BJ (cell line): ENCODE measurements at regions not wholly inside any gene's neighbourhood (a gene's known extent, or its start where the extent isn't known, plus 50 kb on each side); places are given as distances from the start of the nearest gene placed in this dataset.
A peak's percentile ranks its signal among the peaks of the same experiment; 100 is the strongest.

Experiments
- CTCF ChIA-PET: fragments of 350-600 bp; formaldehyde crosslinking; extraction: SDS; loops from one replicate; lab custom pipeline; 2021; ENCODE audit warnings: antibody characterized with exemption, inconsistent platforms; lab: Yijun Ruan, JAX
- POLR2A ChIA-PET: fragments of 300-600 bp; sonication (Branson Sonifier 250); formaldehyde crosslinking; extraction: SDS; loops from one replicate; lab custom pipeline; 2021; ENCODE audit warnings: antibody characterized with exemption; lab: Charles Lee
- DNase-seq: peaks from one replicate; pipeline ENCODE4 v3.0.0-alpha.2; 2011; ENCODE audit warnings: low read depth
- H3K27me3 ChIP-seq: 2 replicates; pipeline ENCODE4 v1.6.0; 2011; ENCODE audit warnings: low read length; ENCODE audit not compliant: control insufficient read depth, insufficient read depth
- H3K36me3 ChIP-seq: 2 replicates; pipeline ENCODE4 v1.5.1; 2011; ENCODE audit warnings: low read length; ENCODE audit not compliant: control insufficient read depth, insufficient read depth
- H3K4me3 ChIP-seq: 2 replicates; pipeline ENCODE4 v1.5.1; 2011; ENCODE audit warnings: low read depth, mild to moderate bottlenecking, control low read depth, low read length
- TF ChIP-seq, protein P1 (sequence below): IDR thresholded peaks from 2 replicates; pipeline ENCODE4 v1.5.1; 2011; ENCODE audit warnings: low read depth, mild to moderate bottlenecking, control low read depth, inconsistent platforms, low read length, moderate library complexity; ENCODE audit not compliant: insufficient read depth

DNA sequence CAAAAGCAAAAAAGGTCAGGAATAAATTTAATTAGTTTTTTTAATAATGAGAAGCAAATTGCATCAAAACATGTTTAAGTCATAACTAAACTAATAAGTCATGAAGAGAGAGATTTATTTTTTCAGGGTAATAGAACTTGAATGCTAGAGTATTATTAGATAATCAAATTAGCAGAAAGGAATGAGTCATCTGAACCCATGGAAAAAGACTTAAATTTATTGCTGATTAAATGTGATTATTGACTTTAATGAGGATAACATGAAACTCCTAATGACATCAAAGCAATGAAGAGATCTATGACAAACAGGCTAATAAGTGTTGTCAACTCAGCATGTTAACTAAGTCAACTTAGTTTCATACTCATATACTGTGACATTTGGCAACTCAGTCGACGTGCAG, 264.2 kb downstream of the USP25 start:
- ChIA-PET CTCF (no interaction called here), POLR2A (no interaction called here)
- no peaks in the 10 kb centered on the region for H3K27me3 ChIP-seq
- TF ChIP-seq, protein P1, sequence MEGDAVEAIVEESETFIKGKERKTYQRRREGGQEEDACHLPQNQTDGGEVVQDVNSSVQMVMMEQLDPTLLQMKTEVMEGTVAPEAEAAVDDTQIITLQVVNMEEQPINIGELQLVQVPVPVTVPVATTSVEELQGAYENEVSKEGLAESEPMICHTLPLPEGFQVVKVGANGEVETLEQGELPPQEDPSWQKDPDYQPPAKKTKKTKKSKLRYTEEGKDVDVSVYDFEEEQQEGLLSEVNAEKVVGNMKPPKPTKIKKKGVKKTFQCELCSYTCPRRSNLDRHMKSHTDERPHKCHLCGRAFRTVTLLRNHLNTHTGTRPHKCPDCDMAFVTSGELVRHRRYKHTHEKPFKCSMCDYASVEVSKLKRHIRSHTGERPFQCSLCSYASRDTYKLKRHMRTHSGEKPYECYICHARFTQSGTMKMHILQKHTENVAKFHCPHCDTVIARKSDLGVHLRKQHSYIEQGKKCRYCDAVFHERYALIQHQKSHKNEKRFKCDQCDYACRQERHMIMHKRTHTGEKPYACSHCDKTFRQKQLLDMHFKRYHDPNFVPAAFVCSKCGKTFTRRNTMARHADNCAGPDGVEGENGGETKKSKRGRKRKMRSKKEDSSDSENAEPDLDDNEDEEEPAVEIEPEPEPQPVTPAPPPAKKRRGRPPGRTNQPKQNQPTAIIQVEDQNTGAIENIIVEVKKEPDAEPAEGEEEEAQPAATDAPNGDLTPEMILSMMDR, result no peak
- no peaks in the 10 kb centered on the region for H3K36me3 ChIP-seq
- no peak for DNase-seq
- H3K4me3 ChIP-seq, result no peak overlapping the region

DNA sequence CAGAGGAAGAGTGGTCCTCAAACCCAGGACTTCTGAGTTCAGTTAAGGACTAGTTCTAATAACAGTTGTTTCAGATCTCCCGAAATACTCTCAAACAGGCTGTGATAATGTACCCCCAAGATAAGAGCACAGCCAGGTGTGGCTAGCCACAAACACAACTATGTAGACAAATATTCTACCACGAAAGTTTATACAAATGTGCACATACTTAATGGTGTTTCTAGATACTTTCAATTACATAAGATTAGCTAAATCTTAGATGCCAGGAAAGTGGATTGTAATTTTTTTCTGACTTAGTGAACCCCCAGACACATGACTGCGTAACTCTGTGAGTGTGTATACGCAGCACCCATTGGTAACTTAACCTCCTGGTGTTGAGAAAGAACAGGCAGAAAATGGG, 270.0 kb downstream of the USP25 start:
- DNase-seq, result no peak

DNA sequence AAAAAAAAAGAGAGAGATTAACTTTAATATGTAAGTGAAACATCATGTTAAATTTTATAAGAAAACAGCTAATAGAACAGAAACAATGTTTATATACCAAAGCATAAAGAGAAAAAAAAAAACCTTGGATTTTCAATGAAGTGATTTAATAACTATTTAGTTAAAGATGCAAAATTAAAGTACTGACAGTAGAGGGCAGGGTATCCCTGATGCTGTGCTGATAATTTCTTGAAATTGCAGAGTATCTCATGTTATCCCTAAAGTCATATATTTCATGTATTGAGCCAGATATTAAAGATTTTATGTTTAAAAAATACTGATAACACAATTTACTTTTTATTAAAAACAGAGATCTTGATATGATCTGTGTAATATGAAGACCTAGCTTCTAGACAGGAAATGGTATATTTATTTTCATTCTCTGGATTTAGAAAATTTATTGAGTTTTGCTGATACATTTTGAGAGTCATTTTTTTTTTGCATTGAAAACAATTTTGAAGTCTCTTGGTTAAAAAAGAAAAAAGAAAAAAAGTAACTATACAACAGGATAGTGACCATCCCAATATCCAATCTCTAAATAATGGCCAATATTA, 273.2 kb downstream of the USP25 start:
- CTCF ChIA-PET, result interaction anchor here (0.6 to 2.3 kb wide), 6 partner anchors 9 to 1549 kb away, joined by 3 to 9 read pairs (median 3); no protein-coding TSS in a partner anchor
- TF ChIP-seq, protein P1, result peak; percentile 54
- POLR2A ChIA-PET, result no interaction called here
- Histone ChIP-seq H3K4me3 (no peak overlapping the region), H3K27me3 (no peaks in the 10 kb centered on the region), H3K36me3 (no peaks in the 10 kb centered on the region)
- no peak for DNase-seq

More for the DNA sequence above, 270.0 kb downstream of the USP25 start:
- TF ChIP-seq, protein P1, result no peak
- no peaks in the 10 kb centered on the region for H3K27me3 ChIP-seq
- no peaks in the 10 kb centered on the region for H3K36me3 ChIP-seq
- ChIA-PET CTCF (interaction anchor here (0.9 kb wide), 1 partner anchor 106 kb away, joined by 3 read pairs; no protein-coding TSS in a partner anchor), POLR2A (no interaction called here)
- no peak overlapping the region for H3K4me3 ChIP-seq

- Histone ChIP-seq H3K27me3 (no peaks in the 10 kb centered on the region), H3K4me3 (no peak overlapping the region), H3K36me3 (no peaks in the 10 kb centered on the region)
- ChIA-PET POLR2A (no interaction called here), CTCF (interaction anchor here (0.7 to 2.3 kb wide), 3 partner anchors 78 to 995 kb away, joined by 3 to 9 read pairs (median 3); no protein-coding TSS in a partner anchor)
- no peak for DNase-seq
- TF ChIP-seq, protein P1, result no peak
These were observed 274.3 kb downstream of the USP25 start for GRCh38 chr21:16004086-16004485.

DNA sequence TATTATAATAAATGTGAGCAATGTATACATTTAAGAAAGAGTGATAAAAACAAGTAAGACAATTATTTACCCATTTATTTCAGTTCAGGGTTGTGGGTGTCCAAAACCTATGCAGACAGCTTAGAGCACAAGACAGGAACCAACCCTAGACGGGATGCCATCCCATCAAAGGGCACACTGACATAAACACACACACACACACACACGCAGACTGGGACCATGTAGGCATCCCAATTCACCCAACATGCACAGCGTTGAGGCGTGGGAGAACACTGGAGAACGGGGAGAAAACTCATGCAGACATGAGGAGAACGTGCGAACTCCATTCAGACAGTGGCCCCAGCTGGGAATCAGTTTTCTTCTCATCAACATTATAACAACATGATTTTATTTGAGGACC, 274.7 kb downstream of the USP25 start:
- no peaks in the 10 kb centered on the region for H3K27me3 ChIP-seq
- no peaks in the 10 kb centered on the region for H3K36me3 ChIP-seq
- ChIA-PET POLR2A (no interaction called here), CTCF (interaction anchor here (0.7 to 2.3 kb wide), 3 partner anchors 78 to 995 kb away, joined by 3 to 9 read pairs (median 3); no protein-coding TSS in a partner anchor)
- H3K4me3 ChIP-seq, result no peak overlapping the region
- TF ChIP-seq, protein P1, result no peak
- no peak for DNase-seq
